WTC11 (cell line): ENCODE measurements at regions not wholly inside any gene's neighbourhood (a gene's known extent, or its start where the extent isn't known, plus 50 kb on each side); places are given as distances from the start of the nearest gene placed in this dataset.
"Not testable (repeated sequence)": the region's sequence is repeated elsewhere in the genome, so short reads cannot be mapped to it uniquely, and the experiment has no call there.

ENCODE experiments used
- ATAC-seq: fragments of 200-7000 bp; cut with Tn5 transposase; 2 replicates; pipeline ENCODE4 v1.10.0; 2021; ENCODE audit warnings: mild to moderate bottlenecking, moderate library complexity
- CTCF ChIA-PET: fragments of 300-600 bp; sonication (Branson Sonifier 250); formaldehyde crosslinking; loops from one replicate; lab custom pipeline; 2021; ENCODE audit warnings: antibody characterized with exemption; lab: Charles Lee
- POLR2A ChIA-PET: fragments of 350-600 bp; sonication (Branson Sonifier 250); formaldehyde crosslinking; loops from one replicate; lab custom pipeline; 2021; ENCODE audit warnings: antibody characterized with exemption; lab: Charles Lee
- DNase-seq: peaks from one replicate; pipeline ENCODE4 v3.0.0; 2021; ENCODE audit warnings: low spot score
- H3K27ac Mint-ChIP-seq: 2 replicates; pipeline ENCODE4 v1.8.0; 2021; ENCODE audit warnings: mixed read lengths
- H3K27me3 Mint-ChIP-seq: 2 replicates; pipeline ENCODE4 v1.8.0; 2021; ENCODE audit warnings: low read depth, mild to moderate bottlenecking, moderate library complexity, mixed read lengths
- H3K36me3 Mint-ChIP-seq: 2 replicates; pipeline ENCODE4 v1.8.0; 2021; ENCODE audit warnings: mixed read lengths
- H3K4me1 Mint-ChIP-seq: 2 replicates; pipeline ENCODE4 v1.8.0; 2022; ENCODE audit warnings: mixed read lengths
- H3K4me3 Mint-ChIP-seq: 2 replicates; pipeline ENCODE4 v1.8.0; 2021; ENCODE audit warnings: mild to moderate bottlenecking, moderate library complexity, mixed read lengths
- H3K9me3 Mint-ChIP-seq: 2 replicates; pipeline ENCODE4 v1.8.0; 2021; ENCODE audit warnings: mixed read lengths
- ATF1 ChIP-seq: sonication (generic); formaldehyde crosslinking; IDR thresholded peaks from 2 replicates; pipeline ENCODE4 v1.8.1; 2023; ENCODE audit warnings: mild to moderate bottlenecking, moderate library complexity, missing genetic modification reagents
- ESRRA ChIP-seq: sonication (generic); formaldehyde crosslinking; IDR thresholded peaks from 2 replicates; pipeline ENCODE4 v1.8.1; 2022; ENCODE audit warnings: mild to moderate bottlenecking, missing genetic modification reagents, borderline replicate concordance
- ETV6 ChIP-seq: sonication (generic); formaldehyde crosslinking; IDR thresholded peaks from 2 replicates; pipeline ENCODE4 v1.8.1; 2022; ENCODE audit warnings: mild to moderate bottlenecking, missing genetic modification reagents
- FOXJ3 ChIP-seq: sonication (generic); formaldehyde crosslinking; IDR thresholded peaks from 2 replicates; pipeline ENCODE4 v1.9.0; 2021; ENCODE audit warnings: missing genetic modification reagents, mild to moderate bottlenecking, borderline replicate concordance
- IRF2 ChIP-seq: sonication (generic); formaldehyde crosslinking; IDR thresholded peaks from 2 replicates; pipeline ENCODE4 v1.8.0; 2022; ENCODE audit warnings: low read depth, missing genetic modification reagents, borderline replicate concordance
- JAZF1 ChIP-seq: fragments of 250-450 bp; sonication (Bioruptor Pico); IDR thresholded peaks from 2 replicates; pipeline ENCODE4 v1.9.0; 2021; ENCODE audit warnings: moderate library complexity, mild to moderate bottlenecking, inconsistent platforms
- MYBL2 ChIP-seq: sonication (generic); formaldehyde crosslinking; IDR thresholded peaks from 2 replicates; pipeline ENCODE4 v1.8.1; 2023; ENCODE audit warnings: mild to moderate bottlenecking, moderate library complexity, missing genetic modification reagents
- NFE2L1 ChIP-seq: sonication (generic); formaldehyde crosslinking; IDR thresholded peaks from 2 replicates; pipeline ENCODE4 v1.8.1; 2023; ENCODE audit warnings: missing genetic modification reagents
- SMAD3 ChIP-seq: sonication (generic); formaldehyde crosslinking; IDR thresholded peaks from 2 replicates; pipeline ENCODE4 v1.8.0; 2022; ENCODE audit warnings: missing genetic modification reagents, mild to moderate bottlenecking, borderline replicate concordance
- SOX15 ChIP-seq: fragments of 250-450 bp; sonication (Bioruptor Pico); IDR thresholded peaks from 2 replicates; pipeline ENCODE4 v1.9.0; 2021; ENCODE audit warnings: mild to moderate bottlenecking
- TF ChIP-seq, protein P1 (sequence below): sonication (generic); formaldehyde crosslinking; conservative IDR thresholded peaks from 2 replicates; pipeline ENCODE4 v1.8.1; 2022; ENCODE audit warnings: mild to moderate bottlenecking, missing genetic modification reagents
- TF ChIP-seq, protein P2 (sequence below): sonication (generic); formaldehyde crosslinking; IDR thresholded peaks from 2 replicates; pipeline ENCODE4 v1.8.0; 2022; ENCODE audit warnings: mild to moderate bottlenecking, missing genetic modification reagents
- TF ChIP-seq, protein P3 (sequence below): sonication (generic); formaldehyde crosslinking; IDR thresholded peaks from 2 replicates; pipeline ENCODE4 v1.8.1; 2023; ENCODE audit warnings: mild to moderate bottlenecking, moderate library complexity, missing genetic modification reagents
- TF ChIP-seq, protein P4 (sequence below): fragments of 250-450 bp; sonication (Bioruptor Pico); conservative IDR thresholded peaks from 2 replicates; pipeline ENCODE4 v1.9.0; 2021; ENCODE audit warnings: mild to moderate bottlenecking
- TF ChIP-seq, protein P5 (sequence below): fragments of 250-450 bp; sonication (Bioruptor Pico); IDR thresholded peaks from 2 replicates; pipeline ENCODE4 v2.1.2; 2022; ENCODE audit warnings: mild to moderate bottlenecking, moderate library complexity
- TF ChIP-seq, protein P6 (sequence below): fragments of 250-450 bp; sonication (Bioruptor Pico); IDR thresholded peaks from 2 replicates; pipeline ENCODE4 v1.8.0; 2021; ENCODE audit warnings: mild to moderate bottlenecking
- TF ChIP-seq, protein P7 (sequence below): sonication (generic); formaldehyde crosslinking; IDR thresholded peaks from 2 replicates; pipeline ENCODE4 v1.8.1; 2023; ENCODE audit warnings: mild to moderate bottlenecking, missing genetic modification reagents

DNA sequence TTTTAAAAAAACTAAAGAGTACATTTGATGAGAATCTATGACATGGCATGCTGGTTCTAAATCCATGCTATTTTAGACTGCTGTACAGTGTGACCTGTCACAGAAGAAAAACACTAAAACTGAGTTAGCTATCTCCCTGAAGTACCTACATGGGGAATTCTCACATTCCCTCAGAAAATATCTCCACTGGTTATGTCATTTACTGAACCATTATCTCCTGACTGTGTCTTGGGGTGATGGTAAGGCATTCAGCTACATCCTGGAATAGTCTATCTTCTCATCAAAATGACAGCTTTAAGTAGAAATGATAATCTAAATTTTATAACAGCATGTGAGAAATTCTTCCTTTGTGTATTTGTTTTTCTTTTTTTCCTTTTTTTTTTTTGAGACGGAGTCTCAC is 172.1 kb upstream of the HTR1E start:
- CTCF ChIA-PET = no interaction called here
- DNase-seq = no peak

DNA sequence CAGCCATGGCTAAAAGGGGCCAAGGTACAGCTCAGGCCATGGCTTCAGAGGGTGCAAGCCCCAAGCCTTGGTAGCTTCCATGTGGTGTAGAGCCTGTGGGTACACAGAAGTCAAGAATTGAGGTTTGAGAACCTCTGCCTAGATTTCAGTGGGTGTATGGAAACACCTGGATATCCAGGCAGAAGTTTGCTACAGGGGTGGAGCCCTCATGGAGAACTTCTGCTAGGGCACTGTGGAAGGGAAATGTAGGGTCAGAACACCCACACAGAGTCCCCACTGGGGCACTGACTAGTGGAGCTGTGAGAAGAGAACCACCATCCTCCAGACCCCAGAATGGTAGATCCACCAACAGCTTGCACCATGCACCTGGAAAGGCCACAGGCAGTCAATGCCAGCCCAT is 177.4 kb upstream of the HTR1E start:
- ATAC-seq, DNase-seq, POLR2A ChIA-PET, CTCF ChIA-PET, H3K4me3 Mint-ChIP-seq, H3K27ac Mint-ChIP-seq, H3K27me3 Mint-ChIP-seq: not testable (repeated sequence)
- H3K4me1 Mint-ChIP-seq = peaks cover 23% of the 10 kb centered on the region
- H3K9me3 Mint-ChIP-seq = peaks cover 58% of the 10 kb centered on the region
- peaks cover 38% of the 10 kb centered on the region for H3K36me3 Mint-ChIP-seq

More for the DNA sequence above, 172.1 kb upstream of the HTR1E start:
- POLR2A ChIA-PET = no interaction called here
- TF ChIP-seq IRF2 (no peak), MYBL2 (CRISPR knock-in tag) (no peak), ESRRA (CRISPR knock-in tag) (no peak), FOXJ3 (CRISPR knock-in tag) (no peak), NFE2L1 (CRISPR knock-in tag) (no peak), ETV6 (CRISPR knock-in tag) (no peak), JAZF1 (CRISPR knock-in tag) (no peak), ATF1 (CRISPR knock-in tag) (no peak), SOX15 (CRISPR knock-in tag) (no peak), SMAD3 (CRISPR knock-in tag) (no peak)
- TF ChIP-seq, protein P1, sequence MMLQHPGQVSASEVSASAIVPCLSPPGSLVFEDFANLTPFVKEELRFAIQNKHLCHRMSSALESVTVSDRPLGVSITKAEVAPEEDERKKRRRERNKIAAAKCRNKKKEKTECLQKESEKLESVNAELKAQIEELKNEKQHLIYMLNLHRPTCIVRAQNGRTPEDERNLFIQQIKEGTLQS (CRISPR knock-in tag) = no peak
- TF ChIP-seq, protein P2, sequence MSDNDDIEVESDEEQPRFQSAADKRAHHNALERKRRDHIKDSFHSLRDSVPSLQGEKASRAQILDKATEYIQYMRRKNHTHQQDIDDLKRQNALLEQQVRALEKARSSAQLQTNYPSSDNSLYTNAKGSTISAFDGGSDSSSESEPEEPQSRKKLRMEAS = no peak
- TF ChIP-seq, protein P3, sequence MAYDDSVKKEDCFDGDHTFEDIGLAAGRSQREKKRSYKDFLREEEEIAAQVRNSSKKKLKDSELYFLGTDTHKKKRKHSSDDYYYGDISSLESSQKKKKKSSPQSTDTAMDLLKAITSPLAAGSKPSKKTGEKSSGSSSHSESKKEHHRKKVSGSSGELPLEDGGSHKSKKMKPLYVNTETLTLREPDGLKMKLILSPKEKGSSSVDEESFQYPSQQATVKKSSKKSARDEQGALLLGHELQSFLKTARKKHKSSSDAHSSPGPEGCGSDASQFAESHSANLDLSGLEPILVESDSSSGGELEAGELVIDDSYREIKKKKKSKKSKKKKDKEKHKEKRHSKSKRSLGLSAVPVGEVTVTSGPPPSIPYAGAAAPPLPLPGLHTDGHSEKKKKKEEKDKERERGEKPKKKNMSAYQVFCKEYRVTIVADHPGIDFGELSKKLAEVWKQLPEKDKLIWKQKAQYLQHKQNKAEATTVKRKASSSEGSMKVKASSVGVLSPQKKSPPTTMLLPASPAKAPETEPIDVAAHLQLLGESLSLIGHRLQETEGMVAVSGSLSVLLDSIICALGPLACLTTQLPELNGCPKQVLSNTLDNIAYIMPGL = no peak
- TF ChIP-seq, protein P4, sequence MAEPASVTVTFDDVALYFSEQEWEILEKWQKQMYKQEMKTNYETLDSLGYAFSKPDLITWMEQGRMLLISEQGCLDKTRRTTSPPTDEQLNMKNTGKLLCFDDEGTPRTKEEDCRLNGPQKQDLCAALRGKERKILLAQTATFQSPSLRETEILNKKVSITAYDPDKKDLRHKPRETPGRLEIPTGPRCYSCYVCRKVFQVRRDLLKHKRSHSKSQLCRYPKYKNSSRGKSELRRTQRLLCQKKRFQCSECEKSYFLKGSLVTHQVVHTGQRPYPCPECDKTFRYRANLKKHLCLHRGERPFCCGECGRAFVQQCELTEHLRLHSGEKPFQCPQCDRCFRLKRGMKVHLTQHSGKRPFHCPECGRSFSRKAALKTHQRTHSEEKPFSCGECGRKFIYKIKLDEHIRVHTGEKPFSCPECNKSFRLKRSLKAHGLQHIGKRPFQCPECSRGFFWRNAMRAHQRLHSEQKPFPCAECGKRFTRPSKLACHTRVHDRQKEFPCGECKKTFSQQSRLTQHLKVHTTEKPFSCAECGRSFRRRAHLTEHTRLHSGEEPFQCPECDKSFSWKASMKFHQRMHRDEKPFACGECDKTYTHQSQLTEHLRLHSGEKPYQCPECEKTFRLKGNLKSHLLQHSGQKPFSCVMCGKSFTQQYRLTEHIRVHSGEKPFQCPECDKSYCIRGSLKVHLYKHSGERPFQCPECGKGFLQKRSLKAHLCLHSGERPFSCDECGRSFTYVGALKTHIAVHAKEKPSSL (CRISPR knock-in tag) = no peak
- TF ChIP-seq, protein P5, sequence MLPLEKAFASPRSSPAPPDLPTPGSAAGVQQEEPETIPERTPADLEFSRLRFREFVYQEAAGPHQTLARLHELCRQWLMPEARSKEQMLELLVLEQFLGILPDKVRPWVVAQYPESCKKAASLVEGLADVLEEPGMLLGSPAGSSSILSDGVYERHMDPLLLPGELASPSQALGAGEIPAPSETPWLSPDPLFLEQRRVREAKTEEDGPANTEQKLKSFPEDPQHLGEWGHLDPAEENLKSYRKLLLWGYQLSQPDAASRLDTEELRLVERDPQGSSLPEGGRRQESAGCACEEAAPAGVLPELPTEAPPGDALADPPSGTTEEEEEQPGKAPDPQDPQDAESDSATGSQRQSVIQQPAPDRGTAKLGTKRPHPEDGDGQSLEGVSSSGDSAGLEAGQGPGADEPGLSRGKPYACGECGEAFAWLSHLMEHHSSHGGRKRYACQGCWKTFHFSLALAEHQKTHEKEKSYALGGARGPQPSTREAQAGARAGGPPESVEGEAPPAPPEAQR (CRISPR knock-in tag) = no peak
- TF ChIP-seq, protein P6, sequence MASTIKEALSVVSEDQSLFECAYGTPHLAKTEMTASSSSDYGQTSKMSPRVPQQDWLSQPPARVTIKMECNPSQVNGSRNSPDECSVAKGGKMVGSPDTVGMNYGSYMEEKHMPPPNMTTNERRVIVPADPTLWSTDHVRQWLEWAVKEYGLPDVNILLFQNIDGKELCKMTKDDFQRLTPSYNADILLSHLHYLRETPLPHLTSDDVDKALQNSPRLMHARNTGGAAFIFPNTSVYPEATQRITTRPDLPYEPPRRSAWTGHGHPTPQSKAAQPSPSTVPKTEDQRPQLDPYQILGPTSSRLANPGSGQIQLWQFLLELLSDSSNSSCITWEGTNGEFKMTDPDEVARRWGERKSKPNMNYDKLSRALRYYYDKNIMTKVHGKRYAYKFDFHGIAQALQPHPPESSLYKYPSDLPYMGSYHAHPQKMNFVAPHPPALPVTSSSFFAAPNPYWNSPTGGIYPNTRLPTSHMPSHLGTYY (CRISPR knock-in tag) = no peak
- TF ChIP-seq, protein P7, sequence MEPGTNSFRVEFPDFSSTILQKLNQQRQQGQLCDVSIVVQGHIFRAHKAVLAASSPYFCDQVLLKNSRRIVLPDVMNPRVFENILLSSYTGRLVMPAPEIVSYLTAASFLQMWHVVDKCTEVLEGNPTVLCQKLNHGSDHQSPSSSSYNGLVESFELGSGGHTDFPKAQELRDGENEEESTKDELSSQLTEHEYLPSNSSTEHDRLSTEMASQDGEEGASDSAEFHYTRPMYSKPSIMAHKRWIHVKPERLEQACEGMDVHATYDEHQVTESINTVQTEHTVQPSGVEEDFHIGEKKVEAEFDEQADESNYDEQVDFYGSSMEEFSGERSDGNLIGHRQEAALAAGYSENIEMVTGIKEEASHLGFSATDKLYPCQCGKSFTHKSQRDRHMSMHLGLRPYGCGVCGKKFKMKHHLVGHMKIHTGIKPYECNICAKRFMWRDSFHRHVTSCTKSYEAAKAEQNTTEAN (CRISPR knock-in tag) = no peak
- H3K9me3 Mint-ChIP-seq = peaks cover 49% of the 10 kb centered on the region
- no peak overlapping the region for H3K4me3 Mint-ChIP-seq
- no peak overlapping the region for H3K27ac Mint-ChIP-seq
- peaks cover 29% of the 10 kb centered on the region for H3K36me3 Mint-ChIP-seq
- H3K27me3 Mint-ChIP-seq = no peaks in the 10 kb centered on the region
- no peak for ATAC-seq
- H3K4me1 Mint-ChIP-seq = no peaks in the 10 kb centered on the region
